ENCODE measurements at regions not wholly inside any gene's neighbourhood (a gene's known extent, or its start where the extent isn't known, plus 50 kb on each side); places are given as distances from the start of the nearest gene placed in this dataset.

- no TSS peak for BruUV-seq (replicated peaks)
- no peaks in the 10 kb centered on the region for H4K20me1 ChIP-seq (ENCODE audit: control insufficient read depth, insufficient read depth)
- no peaks in the 10 kb centered on the region for H3K79me2 ChIP-seq (ENCODE audit: control insufficient read depth, insufficient read depth, low read length)
- in situ Hi-C loops (cut with MboI), result no loop called here
- H3K36me3 ChIP-seq (ENCODE audit: control insufficient read depth in 2 of 2, insufficient read depth in 2 of 2, low read length in 1 of 2), result no peaks in the 10 kb centered on the region
- 49% methylated on average over 3 of the region's 3 CpGs for WGBS (ENCODE audit: insufficient coverage, insufficient replicate concordance, low lambda C conversion rate, missing lambda C conversion rate)
- H3K4me2 ChIP-seq (ENCODE audit: control insufficient read depth, insufficient read depth), result no peak overlapping the region
- RAD21 ChIA-PET (ENCODE audit: unreplicated experiment), result no interaction called here
- no peaks in the 10 kb centered on the region; a peak in 2 of 4 replicates for H3K27me3 ChIP-seq (replicated peaks in 1 of 2; ENCODE audit: control insufficient read depth in 2 of 2, insufficient read depth in 2 of 2, low read length in 1 of 2)
- ATAC-seq, result no peak
- H3K9ac ChIP-seq (ENCODE audit: control insufficient read depth, insufficient read depth, low read length), result no peak overlapping the region
- no peaks in the 10 kb centered on the region for H3K4me1 ChIP-seq (ENCODE audit: control insufficient read depth, insufficient read depth, low read length)
- TF ChIP-seq DPF2 (IDR thresholded peaks at IDR 0.05) (no peak), MLLT1 (IDR thresholded peaks at IDR 0.05) (no peak), PML (IDR thresholded peaks at IDR 0.05; ENCODE audit: low read length) (no peak), ZNF274 (IDR thresholded peaks at IDR 0.05; ENCODE audit: insufficient read depth, insufficient read length) (no peak), BRCA1 (IDR thresholded peaks at IDR 0.05; ENCODE audit: low read depth, low read length) (no peak), KAT2A (conservative IDR thresholded peaks at IDR 0.05; ENCODE audit: control insufficient read depth, low read depth, low read length) (no peak), PKNOX1 (IDR thresholded peaks at IDR 0.05) (no peak), BCL3 (IDR thresholded peaks at IDR 0.05; ENCODE audit: borderline replicate concordance, insufficient read depth, low read depth, low read length, poor library complexity, severe bottlenecking) (no peak), POLR2AphosphoS5 (IDR thresholded peaks at IDR 0.05; ENCODE audit: low read length) (no peak), GABPA (IDR thresholded peaks at IDR 0.05; ENCODE audit: low read depth) (no peak), SREBF2 (IDR thresholded peaks at IDR 0.05; ENCODE audit: low read length) (no peak), RELB (IDR thresholded peaks at IDR 0.05; ENCODE audit: low read depth) (no peak), NFIC (IDR thresholded peaks at IDR 0.05; ENCODE audit: low read depth, low read length) (no peak), CBFB (IDR thresholded peaks at IDR 0.05; ENCODE audit: low read depth) (no peak), SMAD5 (IDR thresholded peaks at IDR 0.05; ENCODE audit: low read depth) (no peak), CHD1 (IDR thresholded peaks at IDR 0.05; ENCODE audit: low read depth, low read length) (no peak)
- no peak overlapping the region for H3K4me3 ChIP-seq
- CTCF ChIA-PET, result interaction anchor here (0.6 kb wide), 1 partner anchor 1388 kb away, joined by 3 read pairs; no protein-coding TSS in a partner anchor
- no peak for FAIRE-seq
- H3K27ac ChIP-seq (ENCODE audit: control insufficient read depth, insufficient read depth), result no peak overlapping the region
- DNase-seq (ENCODE audit: low read depth, low spot score), result no peak
- POLR2A ChIA-PET, result no interaction called here
- H2AFZ ChIP-seq (ENCODE audit: control insufficient read depth, low read depth, low read length), result no peak overlapping the region
- H3K9me3 ChIP-seq (replicated peaks; ENCODE audit: control insufficient read depth, insufficient read depth, low read length), result no peaks in the 10 kb centered on the region
- intact Hi-C loops (cut with micrococcal nuclease; ENCODE audit: unreplicated experiment), result no loop called here
- SMC1A ChIA-PET (ENCODE audit: uncharacterized antibody, unreplicated experiment), result no interaction called here
These were observed 173.5 kb upstream of the SPRY4 start for GRCh38 chr5:142498298-142498697.

Measured in GM12878 (cell line).